22Rv1 (cell line): ENCODE measurements at regions not wholly inside any gene's neighbourhood (a gene's known extent, or its start where the extent isn't known, plus 50 kb on each side); places are given as distances from the start of the nearest gene placed in this dataset.

Experiments
- H3K27ac ChIP-seq: fragments of 450-650 bp; 2 replicates; pipeline ENCODE4 v1.5.1; 2017
- CTCF ChIP-seq: fragments of 450-650 bp; IDR thresholded peaks from 2 replicates; pipeline ENCODE4 v1.5.1; 2017; ENCODE audit warnings: mild to moderate bottlenecking
- ZFX ChIP-seq: fragments of 450-650 bp; IDR thresholded peaks from 2 replicates; pipeline ENCODE4 v1.6.1; 2017; ENCODE audit warnings: antibody characterized with exemption, borderline replicate concordance

GRCh38 chr20:4449957-4450715 is 201.0 kb upstream of the ADRA1D start:
- TF ChIP-seq ZFX (no peak), CTCF (no peak)
- no peak overlapping the region for H3K27ac ChIP-seq

- TF ChIP-seq ZFX, result no peak
- no peak for TF ChIP-seq CTCF
- H3K27ac ChIP-seq, result no peak overlapping the region
Measured at GRCh38 chr20:4445784-4446183, 196.7 kb upstream of the ADRA1D start.

- TF ChIP-seq CTCF, result no peak
- TF ChIP-seq ZFX, result no peak
- no peak overlapping the region for H3K27ac ChIP-seq
Measured at GRCh38 chr20:4445331-4445730, 196.2 kb upstream of the ADRA1D start.

- TF ChIP-seq CTCF, result no peak
- no peak for TF ChIP-seq ZFX
- no peak overlapping the region for H3K27ac ChIP-seq
Measured at GRCh38 chr20:4444404-4444803, 195.3 kb upstream of the ADRA1D start.

- H3K27ac ChIP-seq, result no peak overlapping the region
- TF ChIP-seq CTCF (no peak), ZFX (no peak)
Measured at GRCh38 chr20:4443016-4443415, 193.9 kb upstream of the ADRA1D start.

- no peak overlapping the region for H3K27ac ChIP-seq
- no peak for TF ChIP-seq ZFX
- TF ChIP-seq CTCF, result no peak
Measured at GRCh38 chr20:4441871-4442270, 192.8 kb upstream of the ADRA1D start.

GRCh38 chr20:4441191-4441590 is 192.1 kb upstream of the ADRA1D start:
- no peak overlapping the region for H3K27ac ChIP-seq
- TF ChIP-seq ZFX (no peak), CTCF (no peak)
